ENCODE measurements at regions not wholly inside any gene's neighbourhood (a gene's known extent, or its start where the extent isn't known, plus 50 kb on each side); places are given as distances from the start of the nearest gene placed in this dataset.

DNA sequence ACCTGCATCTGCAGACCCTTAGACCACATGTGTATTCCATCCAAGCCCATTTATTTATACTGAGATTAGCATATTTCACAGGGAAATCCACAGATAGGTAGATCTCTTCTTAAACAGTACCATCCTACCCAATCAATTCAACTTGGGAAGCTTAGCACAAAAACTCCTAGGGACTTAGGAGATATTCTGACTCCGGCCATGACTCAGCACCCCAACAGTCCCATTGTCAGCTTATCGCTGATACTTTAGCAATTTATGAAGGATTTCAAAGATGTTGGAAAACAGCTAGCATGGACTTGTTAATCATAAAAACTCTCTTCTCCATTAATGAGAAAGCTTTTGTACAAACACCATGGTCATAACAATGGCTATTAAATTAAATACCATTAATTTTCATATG is 236.2 kb upstream of the PREP start:
- no peak for TF ChIP-seq EP300 (IDR thresholded peaks at IDR 0.05; ENCODE audit: low read depth)
- TF ChIP-seq, protein P1, sequence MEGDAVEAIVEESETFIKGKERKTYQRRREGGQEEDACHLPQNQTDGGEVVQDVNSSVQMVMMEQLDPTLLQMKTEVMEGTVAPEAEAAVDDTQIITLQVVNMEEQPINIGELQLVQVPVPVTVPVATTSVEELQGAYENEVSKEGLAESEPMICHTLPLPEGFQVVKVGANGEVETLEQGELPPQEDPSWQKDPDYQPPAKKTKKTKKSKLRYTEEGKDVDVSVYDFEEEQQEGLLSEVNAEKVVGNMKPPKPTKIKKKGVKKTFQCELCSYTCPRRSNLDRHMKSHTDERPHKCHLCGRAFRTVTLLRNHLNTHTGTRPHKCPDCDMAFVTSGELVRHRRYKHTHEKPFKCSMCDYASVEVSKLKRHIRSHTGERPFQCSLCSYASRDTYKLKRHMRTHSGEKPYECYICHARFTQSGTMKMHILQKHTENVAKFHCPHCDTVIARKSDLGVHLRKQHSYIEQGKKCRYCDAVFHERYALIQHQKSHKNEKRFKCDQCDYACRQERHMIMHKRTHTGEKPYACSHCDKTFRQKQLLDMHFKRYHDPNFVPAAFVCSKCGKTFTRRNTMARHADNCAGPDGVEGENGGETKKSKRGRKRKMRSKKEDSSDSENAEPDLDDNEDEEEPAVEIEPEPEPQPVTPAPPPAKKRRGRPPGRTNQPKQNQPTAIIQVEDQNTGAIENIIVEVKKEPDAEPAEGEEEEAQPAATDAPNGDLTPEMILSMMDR (IDR thresholded peaks at IDR 0.05), result no peak
- TF ChIP-seq POLR2A (IDR thresholded peaks at IDR 0.05), result no peak

All from transverse colon (tissue), 3 donors.